CD4-positive, alpha-beta T cell treated with Interleukin-15 for 4 hours (primary cell): ENCODE measurements at regions not wholly inside any gene's neighbourhood (a gene's known extent, or its start where the extent isn't known, plus 50 kb on each side); places are given as distances from the start of the nearest gene placed in this dataset.

ENCODE experiments used
- DNase-seq: peaks from one replicate; pipeline ENCODE4 v3.0.0-alpha.2; 2020; ENCODE audit warnings: low spot score

DNA sequence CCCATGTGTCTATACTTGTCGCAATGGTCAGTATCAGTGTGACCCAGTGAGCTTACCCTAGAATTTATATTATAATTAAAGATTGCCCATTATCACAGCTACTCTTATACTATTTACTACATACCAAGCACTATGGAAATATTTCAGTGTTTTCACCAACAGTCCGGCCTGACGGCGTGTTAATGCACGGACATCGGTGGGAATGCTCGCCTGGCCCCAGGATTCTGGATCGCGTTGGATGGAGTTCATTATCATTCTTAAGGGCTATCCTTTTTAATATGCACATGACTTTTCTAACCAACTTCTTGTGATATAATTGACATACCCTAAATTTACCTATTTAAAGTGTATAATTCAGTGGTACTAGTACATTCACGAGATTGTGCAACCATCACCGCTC lies 51.8 kb upstream of the AFDN start:
- DNase-seq: no peak

DNA sequence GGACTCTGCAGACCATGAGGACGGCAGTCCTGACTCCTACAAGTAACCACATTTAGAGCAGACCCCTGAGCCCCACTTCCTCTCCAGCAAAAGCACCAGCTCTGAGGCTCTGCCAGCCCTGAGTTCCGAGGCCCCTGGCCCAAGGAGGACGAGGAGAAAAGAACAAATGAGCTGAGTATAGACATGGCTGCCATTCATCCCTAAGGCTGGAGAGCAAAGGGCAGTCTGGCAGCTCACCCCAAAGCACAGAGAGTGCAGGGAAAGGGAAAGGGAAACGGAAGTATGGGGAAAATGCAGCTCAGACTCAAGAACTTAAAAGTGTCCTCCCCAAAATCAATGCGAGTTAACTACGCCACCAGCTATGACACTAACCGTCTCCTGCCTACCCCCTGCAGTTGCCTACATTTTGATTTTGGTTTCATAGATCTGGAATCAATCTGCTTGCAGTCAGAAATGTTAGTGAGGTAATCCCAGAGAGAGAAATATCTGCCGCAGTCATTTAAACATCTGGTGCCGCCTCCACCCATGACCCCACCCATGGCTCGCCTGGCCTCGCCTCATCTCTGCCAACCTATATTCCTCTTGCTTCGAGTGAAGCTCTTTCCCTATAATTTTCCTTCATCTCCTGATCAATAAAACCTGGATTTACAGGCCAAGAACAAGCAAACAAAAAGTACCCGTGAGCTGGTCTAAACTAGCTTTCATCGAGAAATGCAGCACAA lies 49.6 kb upstream of the AFDN start:
- no peak for DNase-seq
